Breast epithelium (tissue), 3 donors: ENCODE measurements at regions not wholly inside any gene's neighbourhood (a gene's known extent, or its start where the extent isn't known, plus 50 kb on each side); places are given as distances from the start of the nearest gene placed in this dataset.

ENCODE experiments used
- POLR2AphosphoS5 ChIP-seq, 3 donors: sonication (generic); formaldehyde crosslinking; IDR thresholded peaks; one replicate each; pipeline ENCODE4 v1.6.1; 2017; ENCODE audit warnings: antibody characterized with exemption in 3 of 3
- TF ChIP-seq, protein P1 (sequence below), 3 donors: fragments of 450-650 bp; IDR thresholded peaks; one replicate each; pipeline ENCODE4 v1.5.1; 2016 to 2017; ENCODE audit warnings: antibody characterized with exemption in 3 of 3, mild to moderate bottlenecking in 3 of 3, moderate library complexity in 3 of 3

DNA sequence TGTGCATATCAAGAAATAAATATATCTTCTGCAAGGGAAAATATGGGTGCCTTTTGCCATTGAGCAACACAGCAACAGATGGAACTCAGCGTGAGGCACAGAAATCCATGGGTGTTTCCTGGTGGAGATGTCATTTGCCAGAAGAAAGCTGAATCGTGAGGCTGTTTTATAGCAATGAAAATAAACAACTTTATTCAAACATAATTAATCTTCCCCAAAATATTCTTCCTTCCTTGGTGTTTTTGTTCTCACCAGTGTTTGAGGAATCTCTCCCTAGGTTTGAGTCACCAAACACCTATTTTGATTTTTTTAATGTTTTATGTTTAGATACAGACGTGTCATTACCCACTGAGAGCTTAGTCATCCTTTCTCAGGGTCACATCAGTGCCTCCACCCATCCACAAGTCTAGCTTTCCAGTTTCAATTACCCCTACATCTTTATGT, 65.8 kb upstream of the PAPPA start:
- no peak for TF ChIP-seq POLR2AphosphoS5 (IDR thresholded peaks at IDR 0.05)
- TF ChIP-seq, protein P1, sequence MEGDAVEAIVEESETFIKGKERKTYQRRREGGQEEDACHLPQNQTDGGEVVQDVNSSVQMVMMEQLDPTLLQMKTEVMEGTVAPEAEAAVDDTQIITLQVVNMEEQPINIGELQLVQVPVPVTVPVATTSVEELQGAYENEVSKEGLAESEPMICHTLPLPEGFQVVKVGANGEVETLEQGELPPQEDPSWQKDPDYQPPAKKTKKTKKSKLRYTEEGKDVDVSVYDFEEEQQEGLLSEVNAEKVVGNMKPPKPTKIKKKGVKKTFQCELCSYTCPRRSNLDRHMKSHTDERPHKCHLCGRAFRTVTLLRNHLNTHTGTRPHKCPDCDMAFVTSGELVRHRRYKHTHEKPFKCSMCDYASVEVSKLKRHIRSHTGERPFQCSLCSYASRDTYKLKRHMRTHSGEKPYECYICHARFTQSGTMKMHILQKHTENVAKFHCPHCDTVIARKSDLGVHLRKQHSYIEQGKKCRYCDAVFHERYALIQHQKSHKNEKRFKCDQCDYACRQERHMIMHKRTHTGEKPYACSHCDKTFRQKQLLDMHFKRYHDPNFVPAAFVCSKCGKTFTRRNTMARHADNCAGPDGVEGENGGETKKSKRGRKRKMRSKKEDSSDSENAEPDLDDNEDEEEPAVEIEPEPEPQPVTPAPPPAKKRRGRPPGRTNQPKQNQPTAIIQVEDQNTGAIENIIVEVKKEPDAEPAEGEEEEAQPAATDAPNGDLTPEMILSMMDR (IDR thresholded peaks at IDR 0.05), result no peak
